CD14-positive monocyte (primary cell): ENCODE measurements at regions not wholly inside any gene's neighbourhood (a gene's known extent, or its start where the extent isn't known, plus 50 kb on each side); places are given as distances from the start of the nearest gene placed in this dataset.
A peak's percentile ranks its signal among the peaks of the same experiment; 100 is the strongest.

Source experiments
- DNase-seq, 3 donors: peaks; one replicate each; pipeline ENCODE4 v3.0.0-alpha.2; 2011 to 2022
- H2AFZ ChIP-seq: 2 replicates; pipeline ENCODE4 v1.6.0; 2012; ENCODE audit warnings: mild to moderate bottlenecking, low read depth, low read length, inconsistent platforms; ENCODE audit not compliant: insufficient read depth, poor library complexity, severe bottlenecking
- H3K27ac ChIP-seq, 2 donors: 1 replicate in 1 of 2; 2 replicates in 1 of 2; pipeline ENCODE4 v1.5.1; 2012 to 2013; ENCODE audit warnings: low read length in 2 of 2, control low read depth in 1 of 2, inconsistent platforms in 1 of 2, low read depth in 1 of 2, mild to moderate bottlenecking in 1 of 2
- H3K27me3 ChIP-seq, 2 donors: one replicate each; pipeline versions ENCODE4 v1.6.0 to v1.6.1; 2011 to 2013; ENCODE audit warnings: low read length in 2 of 2; ENCODE audit not compliant: control insufficient read depth in 2 of 2, insufficient read depth in 2 of 2
- H3K36me3 ChIP-seq, 2 donors: replicated peaks in 1 of 2; 1 replicate in 1 of 2; 2 replicates in 1 of 2; pipeline versions ENCODE4 v1.5.1 to v1.6.1; 2012 to 2013; ENCODE audit warnings: low read length in 2 of 2, control low read depth in 1 of 2, inconsistent platforms in 1 of 2, mild to moderate bottlenecking in 1 of 2; ENCODE audit not compliant: insufficient read depth in 2 of 2, control insufficient read depth in 1 of 2
- H3K4me1 ChIP-seq, 2 donors: 1 replicate in 1 of 2; 2 replicates in 1 of 2; pipeline versions ENCODE4 v1.5.1 to v1.6.1; 2012 to 2013; ENCODE audit warnings: low read length in 2 of 2, control low read depth in 1 of 2, inconsistent platforms in 1 of 2, mild to moderate bottlenecking in 1 of 2, moderate library complexity in 1 of 2; ENCODE audit not compliant: insufficient read depth in 2 of 2, control insufficient read depth in 1 of 2
- H3K4me2 ChIP-seq: replicated peaks from 2 replicates; pipeline ENCODE3; 2012; ENCODE audit warnings: low read length, moderate library complexity, mild to moderate bottlenecking; ENCODE audit not compliant: poor library complexity, severe bottlenecking; ENCODE audit errors: extremely low read depth
- H3K4me3 ChIP-seq, 3 experiments: fragments of 200-600 bp in 1 of 3; sonication (generic) in 1 of 3; replicated peaks in 1 of 3; 1 replicate in 2 of 3; 2 replicates in 1 of 3; pipeline ENCODE4 v1.5.1; 2011 to 2013; ENCODE audit warnings: low read length in 3 of 3, mild to moderate bottlenecking in 3 of 3, control low read depth in 2 of 3, low read depth in 2 of 3, inconsistent platforms in 1 of 3, moderate library complexity in 1 of 3
- H3K79me2 ChIP-seq: 2 replicates; pipeline ENCODE4 v1.6.0; 2012; ENCODE audit warnings: mild to moderate bottlenecking, control low read depth, inconsistent platforms, low read length, moderate library complexity; ENCODE audit not compliant: insufficient read depth
- H3K9ac ChIP-seq: 2 replicates; pipeline ENCODE4 v1.6.0; 2017; ENCODE audit warnings: low read length, mild to moderate bottlenecking; ENCODE audit not compliant: insufficient read depth, poor library complexity, severe bottlenecking
- H3K9me3 ChIP-seq, 2 donors: replicated peaks in 1 of 2; 1 replicate in 1 of 2; 2 replicates in 1 of 2; pipeline versions ENCODE4 v1.5.1 to v1.6.1; 2012 to 2013; ENCODE audit warnings: low read length in 2 of 2, control low read depth in 1 of 2; ENCODE audit not compliant: control insufficient read depth in 1 of 2, insufficient read depth in 1 of 2
- H4K20me1 ChIP-seq: 2 replicates; pipeline ENCODE4 v1.6.0; 2012; ENCODE audit warnings: mild to moderate bottlenecking, low read length, control low read depth, moderate library complexity; ENCODE audit not compliant: insufficient read depth
- H3K27ac Mint-ChIP-seq, 7 donors: one replicate each; pipeline ENCODE4 v1.8.0; 2020; ENCODE audit warnings: mild to moderate bottlenecking in 7 of 7, mixed read lengths in 7 of 7, moderate library complexity in 6 of 7, inconsistent platforms in 2 of 7
- H3K27me3 Mint-ChIP-seq, 3 donors: one replicate each; pipeline ENCODE4 v1.8.0; 2021 to 2022; ENCODE audit warnings: low read depth in 3 of 3, mild to moderate bottlenecking in 3 of 3, mixed read lengths in 3 of 3, moderate library complexity in 3 of 3, inconsistent platforms in 1 of 3
- H3K36me3 Mint-ChIP-seq, 2 donors: one replicate each; pipeline ENCODE4 v1.8.0; 2020; ENCODE audit warnings: mixed read lengths in 2 of 2, inconsistent platforms in 1 of 2, mild to moderate bottlenecking in 1 of 2
- H3K4me1 Mint-ChIP-seq: one replicate; pipeline ENCODE4 v1.8.0; 2020; ENCODE audit warnings: mild to moderate bottlenecking, mixed read lengths
- H3K4me3 Mint-ChIP-seq, 2 donors: one replicate each; pipeline ENCODE4 v1.8.0; 2020; ENCODE audit warnings: mild to moderate bottlenecking in 2 of 2, mixed read lengths in 2 of 2, moderate library complexity in 1 of 2
- H3K9me3 Mint-ChIP-seq, 7 donors: one replicate each; pipeline ENCODE4 v1.8.0; 2020 to 2022; ENCODE audit warnings: mixed read lengths in 7 of 7, mild to moderate bottlenecking in 6 of 7, moderate library complexity in 6 of 7, inconsistent platforms in 2 of 7
- WGBS: methylation state at CpG from one replicate; pipeline ENCODE4 v1.1.5; 2013; ENCODE audit warnings: missing lambda C conversion rate; ENCODE audit not compliant: insufficient coverage; 5-methylcytosine and 5-hydroxymethylcytosine counted together
- intact Hi-C, 2 donors: fragments of 100-400 bp; cut with micrococcal nuclease; formaldehyde crosslinking; loops; one replicate each; pipeline versions ENCODE4 v1.15.0 to v1.15.1; 2023
- TF ChIP-seq, protein P1 (sequence below): fragments of 200-600 bp; IDR thresholded peaks from one replicate; pipeline ENCODE4 v1.8.0; 2022; ENCODE audit warnings: antibody characterized with exemption, mild to moderate bottlenecking

GRCh38 chr16:11464241-11464640, 119.0 kb downstream of the RMI2 start:
- Histone ChIP-seq H3K9ac (no peak overlapping the region), H3K4me1 (no peaks in the 10 kb centered on the region), H3K27me3 (no peaks in the 10 kb centered on the region), H3K36me3 (no peaks in the 10 kb centered on the region), H3K27ac (no peak overlapping the region), H3K9me3 (no peaks in the 10 kb centered on the region), H3K79me2 (no peaks in the 10 kb centered on the region), H2AFZ (no peak overlapping the region), H3K4me2 (no peak overlapping the region), H3K4me3 (no peak overlapping the region), H4K20me1 (no peaks in the 10 kb centered on the region)
- Mint-ChIP-seq H3K4me3 (no peak overlapping the region), H3K36me3 (no peaks in the 10 kb centered on the region), H3K4me1 (no peaks in the 10 kb centered on the region), H3K27me3 (peaks cover 0 to 10% (median 0%) of the 10 kb centered on the region in 3 donors), H3K9me3 (peaks cover 0 to 2% (median 0%) of the 10 kb centered on the region in 7 donors), H3K27ac (no peak overlapping the region)
- TF ChIP-seq, protein P1, sequence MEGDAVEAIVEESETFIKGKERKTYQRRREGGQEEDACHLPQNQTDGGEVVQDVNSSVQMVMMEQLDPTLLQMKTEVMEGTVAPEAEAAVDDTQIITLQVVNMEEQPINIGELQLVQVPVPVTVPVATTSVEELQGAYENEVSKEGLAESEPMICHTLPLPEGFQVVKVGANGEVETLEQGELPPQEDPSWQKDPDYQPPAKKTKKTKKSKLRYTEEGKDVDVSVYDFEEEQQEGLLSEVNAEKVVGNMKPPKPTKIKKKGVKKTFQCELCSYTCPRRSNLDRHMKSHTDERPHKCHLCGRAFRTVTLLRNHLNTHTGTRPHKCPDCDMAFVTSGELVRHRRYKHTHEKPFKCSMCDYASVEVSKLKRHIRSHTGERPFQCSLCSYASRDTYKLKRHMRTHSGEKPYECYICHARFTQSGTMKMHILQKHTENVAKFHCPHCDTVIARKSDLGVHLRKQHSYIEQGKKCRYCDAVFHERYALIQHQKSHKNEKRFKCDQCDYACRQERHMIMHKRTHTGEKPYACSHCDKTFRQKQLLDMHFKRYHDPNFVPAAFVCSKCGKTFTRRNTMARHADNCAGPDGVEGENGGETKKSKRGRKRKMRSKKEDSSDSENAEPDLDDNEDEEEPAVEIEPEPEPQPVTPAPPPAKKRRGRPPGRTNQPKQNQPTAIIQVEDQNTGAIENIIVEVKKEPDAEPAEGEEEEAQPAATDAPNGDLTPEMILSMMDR: no peak
- DNase-seq: no peak
- 65% methylated on average over 8 of the region's 9 CpGs for WGBS
- intact Hi-C loops: no loop called here

DNA sequence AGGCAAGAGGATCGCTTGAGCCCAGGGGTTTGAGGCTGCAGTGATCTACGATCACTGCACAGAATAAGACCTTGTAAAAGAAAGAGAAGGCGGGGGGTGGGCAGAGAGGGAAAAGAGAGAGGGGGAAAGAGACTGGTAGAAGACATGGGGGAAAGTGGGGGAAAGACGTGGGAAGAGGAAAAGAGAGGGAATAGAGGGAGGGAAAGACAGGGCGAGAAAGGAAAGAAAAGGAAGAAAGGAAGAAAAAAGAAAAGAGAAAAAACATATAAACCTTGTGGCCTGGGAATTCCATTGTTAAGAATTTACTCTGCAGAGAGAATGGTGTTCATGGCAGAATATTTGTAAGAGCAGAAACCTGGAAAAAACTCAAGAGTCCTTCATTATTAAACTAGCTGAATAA, 120.4 kb downstream of the RMI2 start:
- Mint-ChIP-seq H3K4me1 (no peaks in the 10 kb centered on the region), H3K27ac (peak overlapping the region in 1 of 7 donors; percentile 66), H3K36me3 (no peaks in the 10 kb centered on the region), H3K4me3 (no peak overlapping the region), H3K9me3 (no peaks in the 10 kb centered on the region), H3K27me3 (peaks cover 0 to 10% (median 4%) of the 10 kb centered on the region in 3 donors)
- 95% methylated on average over 5 of the region's 5 CpGs for WGBS
- Histone ChIP-seq H3K9me3 (no peaks in the 10 kb centered on the region), H3K36me3 (no peaks in the 10 kb centered on the region), H2AFZ (no peak overlapping the region), H3K27me3 (no peaks in the 10 kb centered on the region), H3K4me1 (no peaks in the 10 kb centered on the region), H3K79me2 (no peaks in the 10 kb centered on the region), H3K4me2 (no peak overlapping the region), H3K4me3 (no peak overlapping the region), H3K27ac (no peak overlapping the region), H3K9ac (no peak overlapping the region), H4K20me1 (no peaks in the 10 kb centered on the region)
- intact Hi-C loops: no loop called here
- no peak for DNase-seq
- TF ChIP-seq, protein P1: no peak
